ENCODE measurements at regions not wholly inside any gene's neighbourhood (a gene's known extent, or its start where the extent isn't known, plus 50 kb on each side); places are given as distances from the start of the nearest gene placed in this dataset.
A peak's percentile ranks its signal among the peaks of the same experiment; 100 is the strongest.

- H3K27me3 ChIP-seq: no peaks in the 10 kb centered on the region
- no peak for TF ChIP-seq EP300 (IDR thresholded peaks at IDR 0.05)
- no peak for TF ChIP-seq POLR2AphosphoS5 (IDR thresholded peaks at IDR 0.05)
- TF ChIP-seq POLR2A (IDR thresholded peaks at IDR 0.05): no peak
- no peak for TF ChIP-seq CTCF (IDR thresholded peaks at IDR 0.05)
- no peak overlapping the region for H3K4me3 ChIP-seq
- 94 to 97% methylated on average over 5 of the region's 5 CpGs for WGBS, 2 donors
- H3K36me3 ChIP-seq: peaks cover 0 to 20% (median 0%) of the 10 kb centered on the region in 4 donors
- peaks cover 0 to 4% (median under 1%) of the 10 kb centered on the region in 4 donors for H3K4me1 ChIP-seq
- DNase-seq: no peak
- H3K9me3 ChIP-seq: no peaks in the 10 kb centered on the region
- no peak overlapping the region for H3K27ac ChIP-seq
- intact Hi-C loops (cut with DNase I): no loop called here
These were observed 61.4 kb upstream of the DAB2IP start for GRCh38 chr9:121589986-121590385.

- TF ChIP-seq EP300 (IDR thresholded peaks at IDR 0.05) (no peak), POLR2AphosphoS5 (IDR thresholded peaks at IDR 0.05) (no peak), POLR2A (IDR thresholded peaks at IDR 0.05) (no peak)
- Histone ChIP-seq H3K27ac (no peak overlapping the region), H3K4me1 (peaks cover 0 to under 1% (median 0%) of the 10 kb centered on the region in 4 donors), H3K9me3 (peaks cover 0 to 1% (median 0%) of the 10 kb centered on the region in 4 donors), H3K27me3 (no peaks in the 10 kb centered on the region), H3K36me3 (peaks cover 0 to 20% (median 0%) of the 10 kb centered on the region in 4 donors), H3K4me3 (no peak overlapping the region)
- WGBS, 2 donors: 79 to 80% methylated on average over 2 of the region's 2 CpGs
- intact Hi-C loops (cut with DNase I): no loop called here
- no peak for DNase-seq
These were observed 59.2 kb upstream of the DAB2IP start for GRCh38 chr9:121592265-121592664.

- TF ChIP-seq EP300 (IDR thresholded peaks at IDR 0.05) (no peak), POLR2A (IDR thresholded peaks at IDR 0.05) (no peak), POLR2AphosphoS5 (IDR thresholded peaks at IDR 0.05) (no peak), CTCF (IDR thresholded peaks at IDR 0.05) (no peak)
- no peaks in the 10 kb centered on the region for H3K27me3 ChIP-seq
- peaks cover 0 to 9% (median 7%) of the 10 kb centered on the region in 4 donors for H3K4me1 ChIP-seq
- H3K4me3 ChIP-seq: no peak overlapping the region
- H3K36me3 ChIP-seq: peaks cover 0 to 20% (median 0%) of the 10 kb centered on the region in 4 donors
- peak overlapping the region in 1 of 4 donors; percentile 4 for H3K27ac ChIP-seq
- peaks cover 0 to 3% (median 0%) of the 10 kb centered on the region in 4 donors for H3K9me3 ChIP-seq
- WGBS, 2 donors: 90 to 91% methylated on average over 7 of the region's 7 CpGs
- DNase-seq: no peak
- intact Hi-C loops (cut with DNase I): no loop called here
These were observed 58.4 kb upstream of the DAB2IP start for GRCh38 chr9:121593066-121593465.

GRCh38 chr9:121596515-121596914, 54.9 kb upstream of the DAB2IP start:
- TF ChIP-seq CTCF (IDR thresholded peaks at IDR 0.05): no peak
- TF ChIP-seq POLR2A (IDR thresholded peaks at IDR 0.05): no peak
- TF ChIP-seq EP300 (IDR thresholded peaks at IDR 0.05): no peak
- no peak for TF ChIP-seq POLR2AphosphoS5 (IDR thresholded peaks at IDR 0.05)
- Histone ChIP-seq H3K4me1 (peaks cover 0 to 43% (median 32%) of the 10 kb centered on the region in 4 donors), H3K36me3 (no peaks in the 10 kb centered on the region), H3K27me3 (no peaks in the 10 kb centered on the region), H3K9me3 (peaks cover 0 to 3% (median 0%) of the 10 kb centered on the region in 4 donors), H3K27ac (peak overlapping the region in 1 of 4 donors; percentile 91), H3K4me3 (no peak overlapping the region)
- no peak for DNase-seq
- intact Hi-C loops (cut with DNase I): loop anchor here (5.0 kb wide), 1 partner anchor 39 kb away; no protein-coding TSS in a partner anchor
- 85 to 90% methylated on average over 1 of the region's 1 CpG for WGBS, 2 donors

- Histone ChIP-seq H3K4me1 (peaks cover 0 to 51% (median 33%) of the 10 kb centered on the region in 4 donors), H3K27ac (peak overlapping the region; percentile 88 to 98 (median 92)), H3K9me3 (peaks cover 0 to 3% (median 0%) of the 10 kb centered on the region in 4 donors), H3K27me3 (no peaks in the 10 kb centered on the region), H3K36me3 (no peaks in the 10 kb centered on the region), H3K4me3 (peak overlapping the region in 3 of 4 donors; percentile 59 to 69 (median 69))
- TF ChIP-seq EP300 (IDR thresholded peaks at IDR 0.05) (no peak), POLR2AphosphoS5 (IDR thresholded peaks at IDR 0.05) (no peak), CTCF (IDR thresholded peaks at IDR 0.05) (no peak), POLR2A (IDR thresholded peaks at IDR 0.05) (no peak)
- WGBS, 2 donors: 57 to 63% methylated on average over 14 of the region's 14 CpGs
- DNase-seq: no peak
- intact Hi-C loops (cut with DNase I): loop anchor here (2.0 to 5.0 kb wide), 2 partner anchors 31 to 40 kb away; no protein-coding TSS in a partner anchor
These were observed 53.7 kb upstream of the DAB2IP start for GRCh38 chr9:121597698-121598166.

Data from sigmoid colon (tissue), 6 donors.